ENCODE measurements at regions not wholly inside any gene's neighbourhood (a gene's known extent, or its start where the extent isn't known, plus 50 kb on each side); places are given as distances from the start of the nearest gene placed in this dataset.

DNA sequence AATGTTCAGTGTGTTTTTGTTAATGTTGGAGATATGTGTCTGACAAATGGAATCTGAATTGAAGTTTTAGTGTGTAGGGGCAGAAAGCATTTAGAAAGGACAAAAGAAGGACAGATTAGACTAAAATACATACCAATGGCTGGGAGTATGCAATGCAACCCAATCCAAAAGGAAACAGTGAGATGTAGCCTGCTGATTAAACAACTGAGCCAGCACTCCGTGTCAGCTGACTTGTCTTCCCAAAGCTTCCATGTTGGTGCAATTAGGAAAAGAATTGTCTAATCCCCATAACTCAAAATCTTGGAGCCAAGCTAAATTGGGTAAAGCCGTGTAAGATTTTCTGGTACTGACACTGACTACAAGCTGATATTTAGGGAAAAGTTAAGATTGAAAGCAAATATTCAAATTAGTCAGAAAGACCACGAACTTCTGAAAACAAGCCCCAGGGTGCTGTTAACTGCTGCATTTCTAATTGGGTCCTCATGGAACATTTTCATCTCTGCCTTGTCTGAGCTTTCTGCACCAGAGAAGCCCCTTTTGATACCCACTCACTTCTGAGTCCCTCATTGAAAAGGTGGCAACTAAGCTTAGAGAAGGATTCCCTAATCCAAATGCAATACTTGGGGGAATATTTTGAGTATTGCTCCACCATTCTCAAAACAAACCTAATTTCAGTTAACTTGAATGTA is 109.1 kb downstream of the DAD1 start:
- intact Hi-C loops (cut with DNase I): no loop called here
- TF ChIP-seq CTCF (IDR thresholded peaks at IDR 0.05): no peak
- H3K27ac ChIP-seq: no peak overlapping the region
- H3K4me3 ChIP-seq: no peak overlapping the region
- H3K9me3 ChIP-seq: no peaks in the 10 kb centered on the region
- DNase-seq (no peak), ATAC-seq (no peak)
- peaks cover 6% of the 10 kb centered on the region for H3K27me3 ChIP-seq (ENCODE audit: low read depth)
- peaks cover 5% of the 10 kb centered on the region for H3K4me1 ChIP-seq
- H3K36me3 ChIP-seq: no peaks in the 10 kb centered on the region

GRCh38 chr14:22479132-22479531 is 109.9 kb downstream of the DAD1 start:
- peaks cover 6% of the 10 kb centered on the region for H3K27me3 ChIP-seq (ENCODE audit: low read depth)
- no peaks in the 10 kb centered on the region for H3K9me3 ChIP-seq
- no peaks in the 10 kb centered on the region for H3K36me3 ChIP-seq
- no peak for DNase-seq
- intact Hi-C loops (cut with DNase I): no loop called here
- ATAC-seq: no peak
- H3K4me3 ChIP-seq: no peak overlapping the region
- H3K4me1 ChIP-seq: peaks cover 5% of the 10 kb centered on the region
- no peak overlapping the region for H3K27ac ChIP-seq
- no peak for TF ChIP-seq CTCF (IDR thresholded peaks at IDR 0.05)

GRCh38 chr14:22478670-22479069 is 110.4 kb downstream of the DAD1 start:
- ATAC-seq (no peak), DNase-seq (no peak)
- no peak for TF ChIP-seq CTCF (IDR thresholded peaks at IDR 0.05)
- Histone ChIP-seq H3K36me3 (no peaks in the 10 kb centered on the region), H3K4me3 (no peak overlapping the region), H3K4me1 (peaks cover 5% of the 10 kb centered on the region), H3K9me3 (no peaks in the 10 kb centered on the region), H3K27ac (no peak overlapping the region), H3K27me3 (ENCODE audit: low read depth) (peaks cover 6% of the 10 kb centered on the region)
- intact Hi-C loops (cut with DNase I): no loop called here

- H3K4me3 ChIP-seq: no peak overlapping the region
- TF ChIP-seq CTCF (IDR thresholded peaks at IDR 0.05): no peak
- no peaks in the 10 kb centered on the region for H3K36me3 ChIP-seq
- H3K9me3 ChIP-seq: no peaks in the 10 kb centered on the region
- H3K4me1 ChIP-seq: peaks cover 5% of the 10 kb centered on the region
- intact Hi-C loops (cut with DNase I): no loop called here
- H3K27ac ChIP-seq: no peak overlapping the region
- DNase-seq: no peak
- peaks cover 6% of the 10 kb centered on the region for H3K27me3 ChIP-seq (ENCODE audit: low read depth)
- no peak for ATAC-seq
Measured at GRCh38 chr14:22478247-22478646, 110.8 kb downstream of the DAD1 start.

DNA sequence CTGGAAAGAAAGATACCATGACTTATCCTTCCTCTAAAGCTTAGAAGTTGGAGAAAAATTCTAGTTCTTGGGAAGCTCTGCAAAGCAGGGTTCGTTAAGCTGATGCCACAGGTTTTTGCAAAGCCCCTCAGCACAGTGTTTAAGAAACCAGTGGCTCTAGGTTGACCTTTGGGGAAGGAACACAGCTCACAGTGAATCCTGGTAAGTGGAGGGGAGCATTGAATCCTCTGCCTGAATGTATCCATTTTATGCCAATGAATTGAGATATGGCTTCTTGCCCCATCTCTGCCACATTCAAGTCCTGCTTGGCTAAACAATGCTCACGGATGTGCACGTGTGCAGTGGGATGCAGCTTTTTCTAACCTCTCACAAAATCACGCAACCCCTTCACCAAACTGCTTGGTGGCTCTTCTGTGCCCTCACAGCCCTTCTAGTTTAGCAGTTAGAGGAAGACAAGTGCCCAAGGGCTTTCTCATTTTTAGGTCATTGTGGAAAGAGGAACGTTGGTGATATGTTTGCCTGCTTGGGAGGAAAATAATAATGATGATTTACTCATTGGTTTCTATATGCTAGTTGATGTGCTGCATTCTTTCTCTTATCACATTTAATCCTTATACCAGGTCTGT is 111.3 kb downstream of the DAD1 start:
- H3K9me3 ChIP-seq: no peaks in the 10 kb centered on the region
- peaks cover 6% of the 10 kb centered on the region for H3K27me3 ChIP-seq (ENCODE audit: low read depth)
- ATAC-seq (no peak), DNase-seq (no peak)
- H3K4me3 ChIP-seq: no peak overlapping the region
- peaks cover 5% of the 10 kb centered on the region for H3K4me1 ChIP-seq
- no peak overlapping the region for H3K27ac ChIP-seq
- intact Hi-C loops (cut with DNase I): no loop called here
- no peaks in the 10 kb centered on the region for H3K36me3 ChIP-seq
- no peak for TF ChIP-seq CTCF (IDR thresholded peaks at IDR 0.05)
